ENCODE measurements at regions not wholly inside any gene's neighbourhood (a gene's known extent, or its start where the extent isn't known, plus 50 kb on each side); places are given as distances from the start of the nearest gene placed in this dataset.

GRCh38 chr2:120612931-120613330, 122.7 kb upstream of the GLI2 start:
- Mint-ChIP-seq H3K4me1 (no peaks in the 10 kb centered on the region), H3K27me3 (no peaks in the 10 kb centered on the region), H3K4me3 (no peak overlapping the region), H3K9me3 (ENCODE audit: insufficient read depth) (no peaks in the 10 kb centered on the region), H3K27ac (no peak overlapping the region)
- Histone ChIP-seq H3K36me3 (replicated peaks in 1 of 2; ENCODE audit: control extremely low read depth in 1 of 2, control insufficient read depth in 1 of 2, extremely low read depth in 1 of 2, insufficient read depth in 2 of 2, low read length in 1 of 2) (no peaks in the 10 kb centered on the region), H3K27ac (ENCODE audit: low read length in 2 of 2) (no peak overlapping the region), H3K4me3 (ENCODE audit: control extremely low read depth in 1 of 5, extremely low read depth in 1 of 5, insufficient read depth in 1 of 5, low read depth in 2 of 5, low read length in 4 of 5) (no peak overlapping the region), H3K79me2 (ENCODE audit: control insufficient read depth, insufficient read depth, low read length) (no peaks in the 10 kb centered on the region), H3K9ac (ENCODE audit: low read length) (no peak overlapping the region), H3K9me3 (ENCODE audit: control extremely low read depth in 1 of 3, control insufficient read depth in 2 of 3, insufficient read depth in 1 of 3, low read length in 2 of 3) (no peaks in the 10 kb centered on the region), H3K4me1 (ENCODE audit: control insufficient read depth in 2 of 2, insufficient read depth in 2 of 2, low read length in 2 of 2) (no peaks in the 10 kb centered on the region), H3K27me3 (replicated peaks in 1 of 4; ENCODE audit: control extremely low read depth in 1 of 4, control insufficient read depth in 3 of 4, insufficient read depth in 4 of 4, low read length in 3 of 4) (peaks cover 0 to 2% (median 0%) of the 10 kb centered on the region in 4 experiments), H2AFZ (ENCODE audit: insufficient read depth, low read depth, low read length, poor library complexity, severe bottlenecking) (no peak overlapping the region), H4K20me1 (ENCODE audit: control insufficient read depth, insufficient read depth, low read length, poor library complexity, severe bottlenecking) (no peaks in the 10 kb centered on the region), H3K4me2 (replicated peaks; ENCODE audit: low read depth, low read length, poor library complexity, severe bottlenecking) (no peak overlapping the region)
- POLR2A ChIA-PET: no interaction called here
- intact Hi-C loops (cut with micrococcal nuclease): no loop called here
- TF ChIP-seq, protein P1, sequence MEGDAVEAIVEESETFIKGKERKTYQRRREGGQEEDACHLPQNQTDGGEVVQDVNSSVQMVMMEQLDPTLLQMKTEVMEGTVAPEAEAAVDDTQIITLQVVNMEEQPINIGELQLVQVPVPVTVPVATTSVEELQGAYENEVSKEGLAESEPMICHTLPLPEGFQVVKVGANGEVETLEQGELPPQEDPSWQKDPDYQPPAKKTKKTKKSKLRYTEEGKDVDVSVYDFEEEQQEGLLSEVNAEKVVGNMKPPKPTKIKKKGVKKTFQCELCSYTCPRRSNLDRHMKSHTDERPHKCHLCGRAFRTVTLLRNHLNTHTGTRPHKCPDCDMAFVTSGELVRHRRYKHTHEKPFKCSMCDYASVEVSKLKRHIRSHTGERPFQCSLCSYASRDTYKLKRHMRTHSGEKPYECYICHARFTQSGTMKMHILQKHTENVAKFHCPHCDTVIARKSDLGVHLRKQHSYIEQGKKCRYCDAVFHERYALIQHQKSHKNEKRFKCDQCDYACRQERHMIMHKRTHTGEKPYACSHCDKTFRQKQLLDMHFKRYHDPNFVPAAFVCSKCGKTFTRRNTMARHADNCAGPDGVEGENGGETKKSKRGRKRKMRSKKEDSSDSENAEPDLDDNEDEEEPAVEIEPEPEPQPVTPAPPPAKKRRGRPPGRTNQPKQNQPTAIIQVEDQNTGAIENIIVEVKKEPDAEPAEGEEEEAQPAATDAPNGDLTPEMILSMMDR (IDR thresholded peaks at IDR 0.05): no peak
- no peak for TF ChIP-seq EZH2 (IDR thresholded peaks at IDR 0.05; ENCODE audit: borderline replicate concordance, insufficient read depth, low read depth, low read length, poor library complexity, severe bottlenecking)
- DNase-seq: no peak
- 92% methylated on average over 6 of the region's 7 CpGs for WGBS (ENCODE audit: insufficient coverage)
- CTCF ChIA-PET: no interaction called here
- no peak for ATAC-seq (ENCODE audit: low read depth)

DNA sequence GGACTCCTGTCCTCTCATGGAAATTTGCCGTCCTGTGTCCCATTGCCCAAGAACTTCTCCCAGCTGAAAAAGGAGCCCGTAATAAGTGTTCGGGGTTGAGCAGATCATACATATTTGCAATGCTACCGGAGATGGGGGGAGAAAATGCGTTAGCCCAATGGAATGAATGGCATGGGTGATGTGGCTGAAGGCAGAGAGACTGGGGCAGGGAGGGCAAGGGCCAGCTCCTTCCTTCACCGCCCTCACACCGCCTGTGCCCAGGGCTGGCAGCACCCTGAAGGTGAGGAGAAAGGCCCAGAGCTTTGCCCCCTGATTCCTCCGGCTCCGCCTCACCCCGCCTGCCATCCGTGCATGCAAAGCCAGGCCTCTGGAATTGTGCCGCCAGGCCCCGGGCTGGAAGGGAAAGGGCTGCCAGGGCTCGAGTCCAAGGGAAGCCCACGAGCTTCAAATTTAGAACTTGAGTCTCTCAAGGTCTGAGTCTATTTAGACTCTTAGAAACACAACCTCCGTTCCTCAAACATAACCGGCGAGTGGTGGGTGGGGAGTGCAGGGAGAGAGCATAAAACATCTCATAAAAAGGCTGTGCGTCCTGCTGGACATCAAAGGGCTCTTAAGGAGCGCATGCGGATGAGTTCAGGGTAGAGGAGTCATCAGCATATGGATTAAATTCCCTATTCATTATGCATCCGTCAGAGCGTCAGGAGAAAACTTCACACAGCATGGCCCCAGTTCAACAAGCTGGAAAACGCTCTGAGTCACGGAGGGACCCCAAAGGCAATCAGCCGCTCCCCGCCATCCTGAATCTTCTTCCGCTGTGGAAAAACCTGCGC, 121.7 kb upstream of the GLI2 start:
- intact Hi-C loops (cut with micrococcal nuclease): no loop called here
- WGBS (ENCODE audit: insufficient coverage): 94% methylated on average over 25 of the region's 29 CpGs
- no peak overlapping the region for H3K27ac Mint-ChIP-seq
- Histone ChIP-seq H3K79me2 (ENCODE audit: control insufficient read depth, insufficient read depth, low read length) (no peaks in the 10 kb centered on the region), H2AFZ (ENCODE audit: insufficient read depth, low read depth, low read length, poor library complexity, severe bottlenecking) (no peak overlapping the region), H3K27ac (ENCODE audit: low read length in 2 of 2) (no peak overlapping the region), H4K20me1 (ENCODE audit: control insufficient read depth, insufficient read depth, low read length, poor library complexity, severe bottlenecking) (no peaks in the 10 kb centered on the region), H3K4me3 (ENCODE audit: control extremely low read depth in 1 of 5, extremely low read depth in 1 of 5, insufficient read depth in 1 of 5, low read depth in 2 of 5, low read length in 4 of 5) (no peak overlapping the region), H3K36me3 (replicated peaks in 1 of 2; ENCODE audit: control extremely low read depth in 1 of 2, control insufficient read depth in 1 of 2, extremely low read depth in 1 of 2, insufficient read depth in 2 of 2, low read length in 1 of 2) (no peaks in the 10 kb centered on the region), H3K9ac (ENCODE audit: low read length) (no peak overlapping the region), H3K4me1 (ENCODE audit: control insufficient read depth in 2 of 2, insufficient read depth in 2 of 2, low read length in 2 of 2) (no peaks in the 10 kb centered on the region), H3K9me3 (ENCODE audit: control extremely low read depth in 1 of 3, control insufficient read depth in 2 of 3, insufficient read depth in 1 of 3, low read length in 2 of 3) (no peaks in the 10 kb centered on the region), H3K4me2 (replicated peaks; ENCODE audit: low read depth, low read length, poor library complexity, severe bottlenecking) (no peak overlapping the region), H3K27me3 (replicated peaks in 1 of 4; ENCODE audit: control extremely low read depth in 1 of 4, control insufficient read depth in 3 of 4, insufficient read depth in 4 of 4, low read length in 3 of 4) (peaks cover 0 to 2% (median 0%) of the 10 kb centered on the region in 4 experiments)
- CTCF ChIA-PET: no interaction called here
- no peaks in the 10 kb centered on the region for H3K9me3 Mint-ChIP-seq (ENCODE audit: insufficient read depth)
- no peak for ATAC-seq (ENCODE audit: low read depth)
- no peaks in the 10 kb centered on the region for H3K4me1 Mint-ChIP-seq
- no peak for DNase-seq
- POLR2A ChIA-PET: no interaction called here
- no peaks in the 10 kb centered on the region for H3K27me3 Mint-ChIP-seq
- no peak overlapping the region for H3K4me3 Mint-ChIP-seq
- TF ChIP-seq, protein P1 (IDR thresholded peaks at IDR 0.05): no peak
- no peak for TF ChIP-seq EZH2 (IDR thresholded peaks at IDR 0.05; ENCODE audit: borderline replicate concordance, insufficient read depth, low read depth, low read length, poor library complexity, severe bottlenecking)

All from B cell (primary cell).